ENCODE measurements at regions not wholly inside any gene's neighbourhood (a gene's known extent, or its start where the extent isn't known, plus 50 kb on each side); places are given as distances from the start of the nearest gene placed in this dataset.

GRCh38 chr7:155899596-155899995 lies 87.3 kb upstream of the SHH start:
- no peaks in the 10 kb centered on the region for H3K27me3 ChIP-seq
- 80% methylated on average over 4 of the region's 4 CpGs for WGBS (ENCODE audit: low lambda C conversion rate, missing lambda C conversion rate)
- H4K20me1 ChIP-seq (ENCODE audit: insufficient read depth, poor library complexity, severe bottlenecking): no peaks in the 10 kb centered on the region
- no peak for DNase-seq (ENCODE audit: low spot score)
- no peaks in the 10 kb centered on the region for H3K9me3 ChIP-seq (ENCODE audit: low read depth)
- no peak overlapping the region for H3K4me3 ChIP-seq
- no peaks in the 10 kb centered on the region for H3K4me1 ChIP-seq (ENCODE audit: insufficient read depth)
- TF ChIP-seq CTCF (IDR thresholded peaks at IDR 0.05; ENCODE audit: poor library complexity) (no peak), EZH2phosphoT487 (IDR thresholded peaks at IDR 0.05; ENCODE audit: low read depth, severe bottlenecking, unreplicated experiment) (no peak), EZH2 (IDR thresholded peaks at IDR 0.05; ENCODE audit: borderline replicate concordance) (no peak)
- H3K36me3 ChIP-seq (replicated peaks; ENCODE audit: insufficient read depth, low read depth): no peaks in the 10 kb centered on the region
- no peak overlapping the region for H3K4me2 ChIP-seq
- H2AFZ ChIP-seq: no peak overlapping the region
- H3K79me2 ChIP-seq: no peaks in the 10 kb centered on the region
- H3K9me2 ChIP-seq (replicated peaks; ENCODE audit: insufficient read depth): no peaks in the 10 kb centered on the region
- no peak overlapping the region for H3K27ac ChIP-seq

DNA sequence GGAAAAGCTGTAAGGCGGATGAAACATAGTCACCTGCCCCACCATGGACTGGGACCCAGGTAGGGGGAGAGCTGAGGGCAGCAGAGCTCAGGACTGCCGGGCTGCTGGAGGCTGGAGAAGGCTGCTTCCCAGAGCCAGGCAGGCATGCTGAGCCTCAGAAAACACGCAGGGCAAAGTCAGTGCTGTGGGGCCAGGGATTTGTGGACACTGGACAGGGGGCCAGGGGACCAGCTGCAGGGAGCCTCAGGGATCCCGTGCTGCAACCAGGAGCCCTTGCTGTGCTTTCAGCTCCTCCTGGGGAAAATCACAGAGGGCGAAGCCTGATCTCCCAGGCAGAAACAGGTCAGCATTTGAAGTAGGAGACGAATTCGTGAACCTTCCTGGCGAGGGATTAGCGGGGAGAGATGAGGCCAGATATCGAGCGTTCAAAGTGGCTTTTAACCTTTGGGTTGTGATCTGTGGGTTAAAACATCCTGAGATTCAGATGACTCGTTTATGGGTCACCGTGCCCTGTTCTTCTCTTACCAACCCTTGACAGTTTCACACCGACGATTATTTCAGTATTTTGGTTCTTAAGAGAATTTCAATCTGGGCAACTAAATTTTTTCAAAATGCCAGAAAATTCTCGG lies 85.6 kb upstream of the SHH start:
- no peaks in the 10 kb centered on the region for H3K79me2 ChIP-seq
- TF ChIP-seq EZH2 (IDR thresholded peaks at IDR 0.05; ENCODE audit: borderline replicate concordance) (no peak), CTCF (IDR thresholded peaks at IDR 0.05; ENCODE audit: poor library complexity) (no peak), EZH2phosphoT487 (IDR thresholded peaks at IDR 0.05; ENCODE audit: low read depth, severe bottlenecking, unreplicated experiment) (no peak)
- no peaks in the 10 kb centered on the region for H3K27me3 ChIP-seq
- DNase-seq (ENCODE audit: low spot score): no peak
- H3K4me3 ChIP-seq: no peak overlapping the region
- H4K20me1 ChIP-seq (ENCODE audit: insufficient read depth, poor library complexity, severe bottlenecking): no peaks in the 10 kb centered on the region
- no peaks in the 10 kb centered on the region for H3K36me3 ChIP-seq (replicated peaks; ENCODE audit: insufficient read depth, low read depth)
- no peak overlapping the region for H3K4me2 ChIP-seq
- H3K9me2 ChIP-seq (replicated peaks; ENCODE audit: insufficient read depth): no peaks in the 10 kb centered on the region
- H3K4me1 ChIP-seq (ENCODE audit: insufficient read depth): no peaks in the 10 kb centered on the region
- H2AFZ ChIP-seq: no peak overlapping the region
- 82% methylated on average over 16 of the region's 16 CpGs for WGBS (ENCODE audit: low lambda C conversion rate, missing lambda C conversion rate)
- no peak overlapping the region for H3K27ac ChIP-seq
- H3K9me3 ChIP-seq (ENCODE audit: low read depth): no peaks in the 10 kb centered on the region

- DNase-seq (ENCODE audit: low spot score): no peak
- no peak overlapping the region for H2AFZ ChIP-seq
- TF ChIP-seq EZH2phosphoT487 (IDR thresholded peaks at IDR 0.05; ENCODE audit: low read depth, severe bottlenecking, unreplicated experiment) (no peak), CTCF (IDR thresholded peaks at IDR 0.05; ENCODE audit: poor library complexity) (no peak), EZH2 (IDR thresholded peaks at IDR 0.05; ENCODE audit: borderline replicate concordance) (no peak)
Observed at GRCh38 chr7:155896531-155897263, 84.4 kb upstream of the SHH start.

More at GRCh38 chr7:155896531-155897263, 84.4 kb upstream of the SHH start:
- Histone ChIP-seq H3K4me1 (ENCODE audit: insufficient read depth) (no peaks in the 10 kb centered on the region), H3K79me2 (no peaks in the 10 kb centered on the region), H3K9me2 (replicated peaks; ENCODE audit: insufficient read depth) (no peaks in the 10 kb centered on the region), H4K20me1 (ENCODE audit: insufficient read depth, poor library complexity, severe bottlenecking) (no peaks in the 10 kb centered on the region), H3K36me3 (replicated peaks; ENCODE audit: insufficient read depth, low read depth) (no peaks in the 10 kb centered on the region), H3K4me3 (no peak overlapping the region), H3K27me3 (no peaks in the 10 kb centered on the region), H3K4me2 (no peak overlapping the region), H3K27ac (no peak overlapping the region), H3K9me3 (ENCODE audit: low read depth) (no peaks in the 10 kb centered on the region)
- 84% methylated on average over 6 of the region's 6 CpGs for WGBS (ENCODE audit: low lambda C conversion rate, missing lambda C conversion rate)

All from hepatocyte (in vitro differentiated cells).